Endothelial cell of hepatic sinusoid (primary cell): ENCODE measurements at regions not wholly inside any gene's neighbourhood (a gene's known extent, or its start where the extent isn't known, plus 50 kb on each side); places are given as distances from the start of the nearest gene placed in this dataset.
"Not testable (repeated sequence)": the region's sequence is repeated elsewhere in the genome, so short reads cannot be mapped to it uniquely, and the experiment has no call there.

ENCODE experiments used
- in situ Hi-C: cut with HindIII; loops from 2 replicates; pipeline ENCODE4 v1.10.0; 2017; ENCODE audit warnings: low sequenced_read_pairs

- in situ Hi-C loops: no loop called here
Measured at GRCh38 chr20:52098186-52098585, 93.4 kb downstream of the ZFP64 start.

- in situ Hi-C loops: no loop called here
Measured at GRCh38 chr20:52096117-52096516, 95.5 kb downstream of the ZFP64 start.

GRCh38 chr20:52094693-52095092 is 96.9 kb downstream of the ZFP64 start:
- in situ Hi-C loops: no loop called here

GRCh38 chr20:52093575-52093974 is 98.0 kb downstream of the ZFP64 start:
- in situ Hi-C loops: no loop called here

- in situ Hi-C loops: no loop called here
Measured at GRCh38 chr20:52090035-52090434, 101.5 kb downstream of the ZFP64 start.

GRCh38 chr20:52087471-52087870 is 104.1 kb downstream of the ZFP64 start:
- in situ Hi-C loops: no loop called here

GRCh38 chr20:52086878-52087277 is 104.7 kb downstream of the ZFP64 start:
- in situ Hi-C loops: no loop called here

GRCh38 chr20:52084727-52085126 is 106.9 kb downstream of the ZFP64 start:
- in situ Hi-C loops: no loop called here

- in situ Hi-C loops: no loop called here
Measured at GRCh38 chr20:52083627-52084232, 107.8 kb downstream of the ZFP64 start.

GRCh38 chr20:52082612-52083011 is 109.0 kb downstream of the ZFP64 start:
- in situ Hi-C loops: no loop called here

- in situ Hi-C loops: no loop called here
Measured at GRCh38 chr20:52081791-52082190, 109.8 kb downstream of the ZFP64 start.

GRCh38 chr20:52081066-52081465 is 110.5 kb downstream of the ZFP64 start:
- in situ Hi-C loops: no loop called here

GRCh38 chr20:52078289-52078688 is 113.3 kb downstream of the ZFP64 start:
- in situ Hi-C loops: no loop called here

- in situ Hi-C loops: no loop called here
Measured at GRCh38 chr20:52076164-52076563, 115.4 kb downstream of the ZFP64 start.

- in situ Hi-C loops: no loop called here
Measured at GRCh38 chr20:52075400-52075799, 116.2 kb downstream of the ZFP64 start.

GRCh38 chr20:52071136-52071535 is 120.4 kb downstream of the ZFP64 start:
- in situ Hi-C loops: no loop called here

- in situ Hi-C loops: no loop called here
Measured at GRCh38 chr20:52064931-52065330, 126.6 kb downstream of the ZFP64 start.

GRCh38 chr20:52062452-52063209 is 128.9 kb downstream of the ZFP64 start:
- in situ Hi-C loops: no loop called here

- in situ Hi-C loops: no loop called here
Measured at GRCh38 chr20:52060794-52061714, 130.5 kb downstream of the ZFP64 start.

- in situ Hi-C loops: not testable (repeated sequence)
Measured at GRCh38 chr20:52057133-52057532, 134.4 kb downstream of the ZFP64 start.

GRCh38 chr20:52056203-52057062 is 135.1 kb downstream of the ZFP64 start:
- in situ Hi-C loops: no loop called here
